ACHN (cell line): ENCODE measurements at regions not wholly inside any gene's neighbourhood (a gene's known extent, or its start where the extent isn't known, plus 50 kb on each side); places are given as distances from the start of the nearest gene placed in this dataset.

Experiments
- DNase-seq: peaks from one replicate; pipeline ENCODE4 v3.0.0-alpha.2; 2015
- in situ Hi-C: cut with HindIII; loops from 2 replicates; pipeline ENCODE4 v1.10.0; 2017; ENCODE audit warnings: low sequenced_read_pairs, low pct_ligation_motif_present, low pct_unique_long_range_greater_than_20kb

GRCh38 chr1:239918634-239919033, 173.0 kb upstream of the FMN2 start:
- DNase-seq: no peak
- in situ Hi-C loops: no loop called here

GRCh38 chr1:239920214-239920613, 171.5 kb upstream of the FMN2 start:
- in situ Hi-C loops: no loop called here
- no peak for DNase-seq

- in situ Hi-C loops: no loop called here
- no peak for DNase-seq
Measured at GRCh38 chr1:239922778-239923522, 168.7 kb upstream of the FMN2 start.

- DNase-seq: no peak
- in situ Hi-C loops: no loop called here
Measured at GRCh38 chr1:239924741-239925350, 166.8 kb upstream of the FMN2 start.

- in situ Hi-C loops: no loop called here
- no peak for DNase-seq
Measured at GRCh38 chr1:239926184-239926583, 165.5 kb upstream of the FMN2 start.

- no peak for DNase-seq
- in situ Hi-C loops: no loop called here
Measured at GRCh38 chr1:239929317-239929716, 162.4 kb upstream of the FMN2 start.

GRCh38 chr1:239930686-239931262, 160.9 kb upstream of the FMN2 start:
- in situ Hi-C loops: no loop called here
- no peak for DNase-seq

- no peak for DNase-seq
Measured at GRCh38 chr1:239931341-239931740, 160.3 kb upstream of the FMN2 start.

GRCh38 chr1:239939602-239940001, 152.1 kb upstream of the FMN2 start:
- no peak for DNase-seq
- in situ Hi-C loops: no loop called here

More at GRCh38 chr1:239931341-239931740, 160.3 kb upstream of the FMN2 start:
- in situ Hi-C loops: no loop called here

- in situ Hi-C loops: no loop called here
- DNase-seq: no peak
Measured at GRCh38 chr1:239943761-239944160, 147.9 kb upstream of the FMN2 start.

- in situ Hi-C loops: no loop called here
- DNase-seq: no peak
Measured at GRCh38 chr1:239944666-239945065, 147.0 kb upstream of the FMN2 start.

GRCh38 chr1:239947801-239948200, 143.9 kb upstream of the FMN2 start:
- DNase-seq: no peak
- in situ Hi-C loops: no loop called here

GRCh38 chr1:239951511-239952140, 140.1 kb upstream of the FMN2 start:
- peak; percentile 77 for DNase-seq
- in situ Hi-C loops: no loop called here

- peak; percentile 35 for DNase-seq
- in situ Hi-C loops: no loop called here
Measured at GRCh38 chr1:239952348-239953308, 139.1 kb upstream of the FMN2 start.

GRCh38 chr1:239954836-239955235, 136.8 kb upstream of the FMN2 start:
- no peak for DNase-seq
- in situ Hi-C loops: no loop called here

GRCh38 chr1:239955431-239955830, 136.3 kb upstream of the FMN2 start:
- in situ Hi-C loops: no loop called here
- no peak for DNase-seq

GRCh38 chr1:239956263-239956662, 135.4 kb upstream of the FMN2 start:
- no peak for DNase-seq
- in situ Hi-C loops: no loop called here

- in situ Hi-C loops: no loop called here
- DNase-seq: no peak
Measured at GRCh38 chr1:239958063-239958462, 133.6 kb upstream of the FMN2 start.
